Stomach (tissue), 4 donors: ENCODE measurements at regions not wholly inside any gene's neighbourhood (a gene's known extent, or its start where the extent isn't known, plus 50 kb on each side); places are given as distances from the start of the nearest gene placed in this dataset.

Source experiments
- CTCF ChIP-seq, 7 experiments: fragments of 450-650 bp in 4 of 7; fragments of 200-600 bp in 3 of 7; sonication (generic) in 3 of 7; IDR thresholded peaks; one replicate each; pipeline ENCODE4 v1.5.1; 2016 to 2019; ENCODE audit warnings: antibody characterized with exemption in 7 of 7, control low read depth in 2 of 7, mild to moderate bottlenecking in 1 of 7
- POLR2A ChIP-seq, 4 donors: fragments of 450-650 bp; IDR thresholded peaks; one replicate each; pipeline ENCODE4 v1.6.1; 2016; ENCODE audit warnings: antibody characterized with exemption in 4 of 4, control low read depth in 2 of 4, mild to moderate bottlenecking in 1 of 4, moderate library complexity in 1 of 4

GRCh38 chr11:70707821-70708220 is 309.5 kb downstream of the CTTN start:
- TF ChIP-seq CTCF (IDR thresholded peaks at IDR 0.05) (no peak), POLR2A (IDR thresholded peaks at IDR 0.05) (no peak)
